H1 (cell line): ENCODE measurements at regions not wholly inside any gene's neighbourhood (a gene's known extent, or its start where the extent isn't known, plus 50 kb on each side); places are given as distances from the start of the nearest gene placed in this dataset.

Experiments
- ASH2L ChIP-seq: fragments of 200-600, 300-600 bp; sonication (generic); IDR thresholded peaks from one replicate; pipeline ENCODE4 v1.7.1; 2017; ENCODE audit warnings: low read length
- CHD2 ChIP-seq: IDR thresholded peaks from 2 replicates; pipeline ENCODE4 v1.6.1; 2012; ENCODE audit warnings: low read length, improper control_type of control experiment
- CHD7 ChIP-seq: fragments of 300-600 bp; sonication (generic); IDR thresholded peaks from 2 replicates; pipeline ENCODE4 v1.7.1; 2012; ENCODE audit warnings: low read length, moderate library complexity, mild to moderate bottlenecking, inconsistent platforms; ENCODE audit not compliant: insufficient replicate concordance
- CREB1 ChIP-seq: IDR thresholded peaks from 2 replicates; pipeline ENCODE4 v1.6.1; 2012; ENCODE audit warnings: inconsistent platforms
- EP300 ChIP-seq, 2 experiments: IDR thresholded peaks; 1 replicate in 1 of 2; 2 replicates in 1 of 2; pipeline ENCODE4 v1.6.1; 2011 to 2012; ENCODE audit warnings: low read depth in 2 of 2, low read length in 2 of 2, mild to moderate bottlenecking in 2 of 2, borderline replicate concordance in 1 of 2, inconsistent platforms in 1 of 2, moderate library complexity in 1 of 2
- RAD21 ChIP-seq, 2 experiments: IDR thresholded peaks in 1 of 2; conservative IDR thresholded peaks in 1 of 2; 2 replicates each; pipeline ENCODE4 v1.6.1; 2011; ENCODE audit warnings: low read depth in 2 of 2, low read length in 2 of 2, improper control_type of control experiment in 1 of 2, inconsistent platforms in 1 of 2, mild to moderate bottlenecking in 1 of 2, moderate library complexity in 1 of 2
- RNF2 ChIP-seq: fragments of 200-900, 300-1000 bp; sonication (generic); IDR thresholded peaks from 2 replicates; pipeline ENCODE4 v1.7.1; 2016; ENCODE audit warnings: borderline replicate concordance, low read depth, mild to moderate bottlenecking, antibody characterized with exemption, low read length; ENCODE audit not compliant: poor library complexity, severe bottlenecking; ENCODE audit errors: missing control alignments
- SP2 ChIP-seq: IDR thresholded peaks from 2 replicates; pipeline ENCODE4 v1.6.1; 2012; ENCODE audit warnings: mild to moderate bottlenecking, low read length, inconsistent platforms
- SP4 ChIP-seq: IDR thresholded peaks from 2 replicates; pipeline ENCODE4 v1.6.1; 2012; ENCODE audit warnings: low read length, inconsistent platforms
- TAF7 ChIP-seq: optimal IDR thresholded peaks from 2 replicates; pipeline ENCODE3; 2011; ENCODE audit warnings: low read depth, mild to moderate bottlenecking, inconsistent platforms, low read length, moderate library complexity, borderline replicate concordance
- TF ChIP-seq, protein P1 (sequence below): IDR thresholded peaks from 2 replicates; pipeline ENCODE4 v1.6.1; 2011; ENCODE audit warnings: low read length, improper control_type of control experiment

- TF ChIP-seq CHD7 (no peak), CHD2 (no peak), CREB1 (no peak), SP2 (no peak), EP300 (IDR thresholded peaks at IDR 0.05; ENCODE audit: borderline replicate concordance in 1 of 2, low read depth in 2 of 2, low read length in 2 of 2) (no peak), TAF7 (no peak), SP4 (no peak), RAD21 (IDR thresholded peaks at IDR 0.05 in 1 of 2, conservative IDR thresholded peaks at IDR 0.05 in 1 of 2; ENCODE audit: low read depth in 2 of 2, low read length in 2 of 2) (no peak), RNF2 (no peak), ASH2L (no peak)
- TF ChIP-seq, protein P1, sequence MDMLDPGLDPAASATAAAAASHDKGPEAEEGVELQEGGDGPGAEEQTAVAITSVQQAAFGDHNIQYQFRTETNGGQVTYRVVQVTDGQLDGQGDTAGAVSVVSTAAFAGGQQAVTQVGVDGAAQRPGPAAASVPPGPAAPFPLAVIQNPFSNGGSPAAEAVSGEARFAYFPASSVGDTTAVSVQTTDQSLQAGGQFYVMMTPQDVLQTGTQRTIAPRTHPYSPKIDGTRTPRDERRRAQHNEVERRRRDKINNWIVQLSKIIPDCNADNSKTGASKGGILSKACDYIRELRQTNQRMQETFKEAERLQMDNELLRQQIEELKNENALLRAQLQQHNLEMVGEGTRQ, result no peak
These were observed 550.9 kb downstream of the USP25 start (continued) for GRCh38 chr21:16280686-16281091.
